ENCODE measurements at regions not wholly inside any gene's neighbourhood (a gene's known extent, or its start where the extent isn't known, plus 50 kb on each side); places are given as distances from the start of the nearest gene placed in this dataset.

DNA sequence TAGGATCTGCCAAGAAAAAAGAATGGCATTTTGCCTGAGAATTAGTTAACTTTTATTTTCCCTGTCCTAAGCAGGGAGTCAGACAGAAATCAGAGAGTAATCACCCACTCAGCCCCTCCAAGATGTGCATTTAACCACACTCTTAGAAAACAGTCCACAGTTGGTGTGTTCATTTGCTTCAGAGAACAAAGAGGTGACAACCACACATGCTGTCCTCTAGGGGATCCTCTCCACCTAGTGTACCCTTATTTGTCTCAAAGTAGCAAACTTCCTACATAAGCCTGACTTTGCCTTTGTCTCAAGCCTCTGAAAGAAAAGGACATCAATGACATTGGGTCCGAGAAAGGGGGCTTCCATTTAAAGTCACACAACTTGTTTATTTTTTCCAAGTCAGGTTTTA is 107.0 kb upstream of the RFC3 start (continued):
- TF ChIP-seq, protein P1, sequence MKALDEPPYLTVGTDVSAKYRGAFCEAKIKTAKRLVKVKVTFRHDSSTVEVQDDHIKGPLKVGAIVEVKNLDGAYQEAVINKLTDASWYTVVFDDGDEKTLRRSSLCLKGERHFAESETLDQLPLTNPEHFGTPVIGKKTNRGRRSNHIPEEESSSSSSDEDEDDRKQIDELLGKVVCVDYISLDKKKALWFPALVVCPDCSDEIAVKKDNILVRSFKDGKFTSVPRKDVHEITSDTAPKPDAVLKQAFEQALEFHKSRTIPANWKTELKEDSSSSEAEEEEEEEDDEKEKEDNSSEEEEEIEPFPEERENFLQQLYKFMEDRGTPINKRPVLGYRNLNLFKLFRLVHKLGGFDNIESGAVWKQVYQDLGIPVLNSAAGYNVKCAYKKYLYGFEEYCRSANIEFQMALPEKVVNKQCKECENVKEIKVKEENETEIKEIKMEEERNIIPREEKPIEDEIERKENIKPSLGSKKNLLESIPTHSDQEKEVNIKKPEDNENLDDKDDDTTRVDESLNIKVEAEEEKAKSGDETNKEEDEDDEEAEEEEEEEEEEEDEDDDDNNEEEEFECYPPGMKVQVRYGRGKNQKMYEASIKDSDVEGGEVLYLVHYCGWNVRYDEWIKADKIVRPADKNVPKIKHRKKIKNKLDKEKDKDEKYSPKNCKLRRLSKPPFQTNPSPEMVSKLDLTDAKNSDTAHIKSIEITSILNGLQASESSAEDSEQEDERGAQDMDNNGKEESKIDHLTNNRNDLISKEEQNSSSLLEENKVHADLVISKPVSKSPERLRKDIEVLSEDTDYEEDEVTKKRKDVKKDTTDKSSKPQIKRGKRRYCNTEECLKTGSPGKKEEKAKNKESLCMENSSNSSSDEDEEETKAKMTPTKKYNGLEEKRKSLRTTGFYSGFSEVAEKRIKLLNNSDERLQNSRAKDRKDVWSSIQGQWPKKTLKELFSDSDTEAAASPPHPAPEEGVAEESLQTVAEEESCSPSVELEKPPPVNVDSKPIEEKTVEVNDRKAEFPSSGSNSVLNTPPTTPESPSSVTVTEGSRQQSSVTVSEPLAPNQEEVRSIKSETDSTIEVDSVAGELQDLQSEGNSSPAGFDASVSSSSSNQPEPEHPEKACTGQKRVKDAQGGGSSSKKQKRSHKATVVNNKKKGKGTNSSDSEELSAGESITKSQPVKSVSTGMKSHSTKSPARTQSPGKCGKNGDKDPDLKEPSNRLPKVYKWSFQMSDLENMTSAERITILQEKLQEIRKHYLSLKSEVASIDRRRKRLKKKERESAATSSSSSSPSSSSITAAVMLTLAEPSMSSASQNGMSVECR (CRISPR knock-in tag; IDR thresholded peaks at IDR 0.05; ENCODE audit: borderline replicate concordance): no peak
- TF ChIP-seq RELA (CRISPR knock-in tag; IDR thresholded peaks at IDR 0.05; ENCODE audit: borderline replicate concordance) (no peak), NR3C1 (CRISPR knock-in tag; conservative IDR thresholded peaks at IDR 0.05; ENCODE audit: low read depth) (no peak)
- TF ChIP-seq, protein P2, sequence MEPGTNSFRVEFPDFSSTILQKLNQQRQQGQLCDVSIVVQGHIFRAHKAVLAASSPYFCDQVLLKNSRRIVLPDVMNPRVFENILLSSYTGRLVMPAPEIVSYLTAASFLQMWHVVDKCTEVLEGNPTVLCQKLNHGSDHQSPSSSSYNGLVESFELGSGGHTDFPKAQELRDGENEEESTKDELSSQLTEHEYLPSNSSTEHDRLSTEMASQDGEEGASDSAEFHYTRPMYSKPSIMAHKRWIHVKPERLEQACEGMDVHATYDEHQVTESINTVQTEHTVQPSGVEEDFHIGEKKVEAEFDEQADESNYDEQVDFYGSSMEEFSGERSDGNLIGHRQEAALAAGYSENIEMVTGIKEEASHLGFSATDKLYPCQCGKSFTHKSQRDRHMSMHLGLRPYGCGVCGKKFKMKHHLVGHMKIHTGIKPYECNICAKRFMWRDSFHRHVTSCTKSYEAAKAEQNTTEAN (CRISPR knock-in tag; IDR thresholded peaks at IDR 0.05): no peak

DNA sequence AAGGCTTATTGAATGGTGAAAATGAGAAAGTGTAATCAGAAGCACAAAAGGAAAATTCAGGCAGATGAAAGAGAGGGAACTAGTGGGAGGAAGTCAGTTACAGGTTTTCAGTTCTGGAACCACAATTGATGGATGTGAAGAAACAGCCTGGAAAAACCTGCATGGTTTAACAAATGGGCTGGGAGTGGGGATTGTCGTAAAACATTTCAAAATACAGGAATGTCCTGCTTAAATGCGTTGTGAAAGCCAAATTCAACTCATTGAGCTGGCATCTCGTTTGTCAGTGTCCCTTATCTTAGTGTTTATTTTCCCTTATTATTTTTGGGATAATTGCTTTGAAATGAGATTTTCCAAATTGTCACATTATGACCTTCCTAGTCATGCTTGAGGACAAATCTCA is 106.5 kb upstream of the RFC3 start:
- Mint-ChIP-seq H3K4me1 (peaks cover 3% of the 10 kb centered on the region), H3K36me3 (peaks cover 6% of the 10 kb centered on the region; the same call in 1 of the 2 replicates), H3K27me3 (ENCODE audit: low read depth) (0 out of 2 replicates have a peak, but pooled peaks cover 3% of the 10 kb centered on the region), H3K9me3 (peaks cover 19% of the 10 kb centered on the region), H3K4me3 (no peak overlapping the region), H3K27ac (no peak overlapping the region)
- no peak for TF ChIP-seq TEAD1 (CRISPR knock-in tag; IDR thresholded peaks at IDR 0.05)
- TF ChIP-seq TEAD4 (CRISPR knock-in tag; IDR thresholded peaks at IDR 0.05): no peak
- TF ChIP-seq, protein P3, sequence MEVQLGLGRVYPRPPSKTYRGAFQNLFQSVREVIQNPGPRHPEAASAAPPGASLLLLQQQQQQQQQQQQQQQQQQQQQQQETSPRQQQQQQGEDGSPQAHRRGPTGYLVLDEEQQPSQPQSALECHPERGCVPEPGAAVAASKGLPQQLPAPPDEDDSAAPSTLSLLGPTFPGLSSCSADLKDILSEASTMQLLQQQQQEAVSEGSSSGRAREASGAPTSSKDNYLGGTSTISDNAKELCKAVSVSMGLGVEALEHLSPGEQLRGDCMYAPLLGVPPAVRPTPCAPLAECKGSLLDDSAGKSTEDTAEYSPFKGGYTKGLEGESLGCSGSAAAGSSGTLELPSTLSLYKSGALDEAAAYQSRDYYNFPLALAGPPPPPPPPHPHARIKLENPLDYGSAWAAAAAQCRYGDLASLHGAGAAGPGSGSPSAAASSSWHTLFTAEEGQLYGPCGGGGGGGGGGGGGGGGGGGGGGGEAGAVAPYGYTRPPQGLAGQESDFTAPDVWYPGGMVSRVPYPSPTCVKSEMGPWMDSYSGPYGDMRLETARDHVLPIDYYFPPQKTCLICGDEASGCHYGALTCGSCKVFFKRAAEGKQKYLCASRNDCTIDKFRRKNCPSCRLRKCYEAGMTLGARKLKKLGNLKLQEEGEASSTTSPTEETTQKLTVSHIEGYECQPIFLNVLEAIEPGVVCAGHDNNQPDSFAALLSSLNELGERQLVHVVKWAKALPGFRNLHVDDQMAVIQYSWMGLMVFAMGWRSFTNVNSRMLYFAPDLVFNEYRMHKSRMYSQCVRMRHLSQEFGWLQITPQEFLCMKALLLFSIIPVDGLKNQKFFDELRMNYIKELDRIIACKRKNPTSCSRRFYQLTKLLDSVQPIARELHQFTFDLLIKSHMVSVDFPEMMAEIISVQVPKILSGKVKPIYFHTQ (CRISPR knock-in tag; IDR thresholded peaks at IDR 0.05): no peak
- DNase-seq (ENCODE audit: low spot score) (no peak), ATAC-seq (no peak)
- POLR2A ChIA-PET: no interaction called here
- CTCF ChIA-PET: no interaction called here

DNA sequence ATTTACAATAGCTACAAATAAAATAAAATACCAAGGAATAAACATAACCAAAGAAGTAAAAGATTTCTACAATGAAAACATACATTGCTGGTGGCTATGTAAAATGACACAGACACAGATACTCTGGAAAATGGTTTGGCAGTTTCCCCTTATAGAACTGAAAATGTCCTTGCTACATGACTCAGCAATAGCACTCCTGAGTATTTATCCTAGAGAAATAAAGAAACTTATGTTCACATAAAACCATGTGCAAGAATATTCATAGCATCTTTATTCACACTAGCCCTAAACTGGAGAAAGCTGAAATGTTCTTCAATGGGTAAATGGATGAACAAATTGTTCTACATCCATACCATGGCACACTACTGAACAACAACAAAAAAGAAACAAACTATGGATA is 100.2 kb upstream of the RFC3 start:
- Mint-ChIP-seq H3K9me3 (peaks cover 28% of the 10 kb centered on the region), H3K27ac (no peak overlapping the region), H3K36me3 (peaks cover 5% of the 10 kb centered on the region), H3K27me3 (ENCODE audit: low read depth) (0 out of 2 replicates have a peak, but pooled peaks cover 3% of the 10 kb centered on the region), H3K4me3 (no peak overlapping the region), H3K4me1 (peaks cover 5% of the 10 kb centered on the region)
- ChIA-PET POLR2A (no interaction called here), CTCF (interaction anchor here (1.1 kb wide), 1 partner anchor 175 kb away, joined by 3 read pairs; no protein-coding TSS in a partner anchor)
- DNase-seq (ENCODE audit: low spot score) (no peak), ATAC-seq (no peak)
- TF ChIP-seq, protein P4, sequence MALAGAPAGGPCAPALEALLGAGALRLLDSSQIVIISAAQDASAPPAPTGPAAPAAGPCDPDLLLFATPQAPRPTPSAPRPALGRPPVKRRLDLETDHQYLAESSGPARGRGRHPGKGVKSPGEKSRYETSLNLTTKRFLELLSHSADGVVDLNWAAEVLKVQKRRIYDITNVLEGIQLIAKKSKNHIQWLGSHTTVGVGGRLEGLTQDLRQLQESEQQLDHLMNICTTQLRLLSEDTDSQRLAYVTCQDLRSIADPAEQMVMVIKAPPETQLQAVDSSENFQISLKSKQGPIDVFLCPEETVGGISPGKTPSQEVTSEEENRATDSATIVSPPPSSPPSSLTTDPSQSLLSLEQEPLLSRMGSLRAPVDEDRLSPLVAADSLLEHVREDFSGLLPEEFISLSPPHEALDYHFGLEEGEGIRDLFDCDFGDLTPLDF (CRISPR knock-in tag; IDR thresholded peaks at IDR 0.05): no peak
- TF ChIP-seq JUN (CRISPR knock-in tag; IDR thresholded peaks at IDR 0.05) (no peak), FOXK1 (CRISPR knock-in tag; IDR thresholded peaks at IDR 0.05) (no peak), MXD4 (CRISPR knock-in tag; IDR thresholded peaks at IDR 0.05; ENCODE audit: borderline replicate concordance) (no peak)
- TF ChIP-seq, protein P5, sequence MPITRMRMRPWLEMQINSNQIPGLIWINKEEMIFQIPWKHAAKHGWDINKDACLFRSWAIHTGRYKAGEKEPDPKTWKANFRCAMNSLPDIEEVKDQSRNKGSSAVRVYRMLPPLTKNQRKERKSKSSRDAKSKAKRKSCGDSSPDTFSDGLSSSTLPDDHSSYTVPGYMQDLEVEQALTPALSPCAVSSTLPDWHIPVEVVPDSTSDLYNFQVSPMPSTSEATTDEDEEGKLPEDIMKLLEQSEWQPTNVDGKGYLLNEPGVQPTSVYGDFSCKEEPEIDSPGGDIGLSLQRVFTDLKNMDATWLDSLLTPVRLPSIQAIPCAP (CRISPR knock-in tag; IDR thresholded peaks at IDR 0.05): no peak
- TF ChIP-seq, protein P6, sequence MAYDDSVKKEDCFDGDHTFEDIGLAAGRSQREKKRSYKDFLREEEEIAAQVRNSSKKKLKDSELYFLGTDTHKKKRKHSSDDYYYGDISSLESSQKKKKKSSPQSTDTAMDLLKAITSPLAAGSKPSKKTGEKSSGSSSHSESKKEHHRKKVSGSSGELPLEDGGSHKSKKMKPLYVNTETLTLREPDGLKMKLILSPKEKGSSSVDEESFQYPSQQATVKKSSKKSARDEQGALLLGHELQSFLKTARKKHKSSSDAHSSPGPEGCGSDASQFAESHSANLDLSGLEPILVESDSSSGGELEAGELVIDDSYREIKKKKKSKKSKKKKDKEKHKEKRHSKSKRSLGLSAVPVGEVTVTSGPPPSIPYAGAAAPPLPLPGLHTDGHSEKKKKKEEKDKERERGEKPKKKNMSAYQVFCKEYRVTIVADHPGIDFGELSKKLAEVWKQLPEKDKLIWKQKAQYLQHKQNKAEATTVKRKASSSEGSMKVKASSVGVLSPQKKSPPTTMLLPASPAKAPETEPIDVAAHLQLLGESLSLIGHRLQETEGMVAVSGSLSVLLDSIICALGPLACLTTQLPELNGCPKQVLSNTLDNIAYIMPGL (CRISPR knock-in tag; IDR thresholded peaks at IDR 0.05): no peak
- TF ChIP-seq, protein P7, sequence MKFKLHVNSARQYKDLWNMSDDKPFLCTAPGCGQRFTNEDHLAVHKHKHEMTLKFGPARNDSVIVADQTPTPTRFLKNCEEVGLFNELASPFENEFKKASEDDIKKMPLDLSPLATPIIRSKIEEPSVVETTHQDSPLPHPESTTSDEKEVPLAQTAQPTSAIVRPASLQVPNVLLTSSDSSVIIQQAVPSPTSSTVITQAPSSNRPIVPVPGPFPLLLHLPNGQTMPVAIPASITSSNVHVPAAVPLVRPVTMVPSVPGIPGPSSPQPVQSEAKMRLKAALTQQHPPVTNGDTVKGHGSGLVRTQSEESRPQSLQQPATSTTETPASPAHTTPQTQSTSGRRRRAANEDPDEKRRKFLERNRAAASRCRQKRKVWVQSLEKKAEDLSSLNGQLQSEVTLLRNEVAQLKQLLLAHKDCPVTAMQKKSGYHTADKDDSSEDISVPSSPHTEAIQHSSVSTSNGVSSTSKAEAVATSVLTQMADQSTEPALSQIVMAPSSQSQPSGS (CRISPR knock-in tag; IDR thresholded peaks at IDR 0.05; ENCODE audit: borderline replicate concordance, low read depth): no peak
- TF ChIP-seq, protein P8, sequence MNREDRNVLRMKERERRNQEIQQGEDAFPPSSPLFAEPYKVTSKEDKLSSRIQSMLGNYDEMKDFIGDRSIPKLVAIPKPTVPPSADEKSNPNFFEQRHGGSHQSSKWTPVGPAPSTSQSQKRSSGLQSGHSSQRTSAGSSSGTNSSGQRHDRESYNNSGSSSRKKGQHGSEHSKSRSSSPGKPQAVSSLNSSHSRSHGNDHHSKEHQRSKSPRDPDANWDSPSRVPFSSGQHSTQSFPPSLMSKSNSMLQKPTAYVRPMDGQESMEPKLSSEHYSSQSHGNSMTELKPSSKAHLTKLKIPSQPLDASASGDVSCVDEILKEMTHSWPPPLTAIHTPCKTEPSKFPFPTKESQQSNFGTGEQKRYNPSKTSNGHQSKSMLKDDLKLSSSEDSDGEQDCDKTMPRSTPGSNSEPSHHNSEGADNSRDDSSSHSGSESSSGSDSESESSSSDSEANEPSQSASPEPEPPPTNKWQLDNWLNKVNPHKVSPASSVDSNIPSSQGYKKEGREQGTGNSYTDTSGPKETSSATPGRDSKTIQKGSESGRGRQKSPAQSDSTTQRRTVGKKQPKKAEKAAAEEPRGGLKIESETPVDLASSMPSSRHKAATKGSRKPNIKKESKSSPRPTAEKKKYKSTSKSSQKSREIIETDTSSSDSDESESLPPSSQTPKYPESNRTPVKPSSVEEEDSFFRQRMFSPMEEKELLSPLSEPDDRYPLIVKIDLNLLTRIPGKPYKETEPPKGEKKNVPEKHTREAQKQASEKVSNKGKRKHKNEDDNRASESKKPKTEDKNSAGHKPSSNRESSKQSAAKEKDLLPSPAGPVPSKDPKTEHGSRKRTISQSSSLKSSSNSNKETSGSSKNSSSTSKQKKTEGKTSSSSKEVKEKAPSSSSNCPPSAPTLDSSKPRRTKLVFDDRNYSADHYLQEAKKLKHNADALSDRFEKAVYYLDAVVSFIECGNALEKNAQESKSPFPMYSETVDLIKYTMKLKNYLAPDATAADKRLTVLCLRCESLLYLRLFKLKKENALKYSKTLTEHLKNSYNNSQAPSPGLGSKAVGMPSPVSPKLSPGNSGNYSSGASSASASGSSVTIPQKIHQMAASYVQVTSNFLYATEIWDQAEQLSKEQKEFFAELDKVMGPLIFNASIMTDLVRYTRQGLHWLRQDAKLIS (CRISPR knock-in tag; IDR thresholded peaks at IDR 0.05; ENCODE audit: borderline replicate concordance): no peak
